ENCODE measurements at regions not wholly inside any gene's neighbourhood (a gene's known extent, or its start where the extent isn't known, plus 50 kb on each side); places are given as distances from the start of the nearest gene placed in this dataset.

GRCh38 chr18:30597202-30597601 is 445.3 kb downstream of the DSC3 start (continued):
- TF ChIP-seq, protein P1, sequence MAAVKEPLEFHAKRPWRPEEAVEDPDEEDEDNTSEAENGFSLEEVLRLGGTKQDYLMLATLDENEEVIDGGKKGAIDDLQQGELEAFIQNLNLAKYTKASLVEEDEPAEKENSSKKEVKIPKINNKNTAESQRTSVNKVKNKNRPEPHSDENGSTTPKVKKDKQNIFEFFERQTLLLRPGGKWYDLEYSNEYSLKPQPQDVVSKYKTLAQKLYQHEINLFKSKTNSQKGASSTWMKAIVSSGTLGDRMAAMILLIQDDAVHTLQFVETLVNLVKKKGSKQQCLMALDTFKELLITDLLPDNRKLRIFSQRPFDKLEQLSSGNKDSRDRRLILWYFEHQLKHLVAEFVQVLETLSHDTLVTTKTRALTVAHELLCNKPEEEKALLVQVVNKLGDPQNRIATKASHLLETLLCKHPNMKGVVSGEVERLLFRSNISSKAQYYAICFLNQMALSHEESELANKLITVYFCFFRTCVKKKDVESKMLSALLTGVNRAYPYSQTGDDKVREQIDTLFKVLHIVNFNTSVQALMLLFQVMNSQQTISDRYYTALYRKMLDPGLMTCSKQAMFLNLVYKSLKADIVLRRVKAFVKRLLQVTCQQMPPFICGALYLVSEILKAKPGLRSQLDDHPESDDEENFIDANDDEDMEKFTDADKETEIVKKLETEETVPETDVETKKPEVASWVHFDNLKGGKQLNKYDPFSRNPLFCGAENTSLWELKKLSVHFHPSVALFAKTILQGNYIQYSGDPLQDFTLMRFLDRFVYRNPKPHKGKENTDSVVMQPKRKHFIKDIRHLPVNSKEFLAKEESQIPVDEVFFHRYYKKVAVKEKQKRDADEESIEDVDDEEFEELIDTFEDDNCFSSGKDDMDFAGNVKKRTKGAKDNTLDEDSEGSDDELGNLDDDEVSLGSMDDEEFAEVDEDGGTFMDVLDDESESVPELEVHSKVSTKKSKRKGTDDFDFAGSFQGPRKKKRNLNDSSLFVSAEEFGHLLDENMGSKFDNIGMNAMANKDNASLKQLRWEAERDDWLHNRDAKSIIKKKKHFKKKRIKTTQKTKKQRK (IDR thresholded peaks at IDR 0.05; ENCODE audit: low read length), result no peak
- TF ChIP-seq ASH2L (IDR thresholded peaks at IDR 0.05; ENCODE audit: insufficient read length, low read depth, low read length), result no peak

- ChIA-PET POLR2A (no interaction called here), CTCF (ENCODE audit: low intra/inter-chr PET ratio, low total read pairs) (no interaction called here)
- no peak for TF ChIP-seq PLRG1 (conservative IDR thresholded peaks at IDR 0.05)
- TF ChIP-seq ZNF207 (IDR thresholded peaks at IDR 0.05; ENCODE audit: borderline replicate concordance), result no peak
- no peak for TF ChIP-seq PAX8 (CRISPR knock-in tag; IDR thresholded peaks at IDR 0.05; ENCODE audit: borderline replicate concordance)
- no peak for TF ChIP-seq GATAD2A (CRISPR knock-in tag; IDR thresholded peaks at IDR 0.05)
- no peak for TF ChIP-seq ZMYM3 (CRISPR knock-in tag; IDR thresholded peaks at IDR 0.05)
- TF ChIP-seq ZZZ3 (CRISPR knock-in tag; IDR thresholded peaks at IDR 0.05; ENCODE audit: borderline replicate concordance), result no peak
- no peak for TF ChIP-seq ONECUT2 (CRISPR knock-in tag; IDR thresholded peaks at IDR 0.05)
- no peak for TF ChIP-seq ZNF598 (CRISPR knock-in tag; IDR thresholded peaks at IDR 0.05; ENCODE audit: borderline replicate concordance)
- no peak for TF ChIP-seq IRF1 (CRISPR knock-in tag; IDR thresholded peaks at IDR 0.05; ENCODE audit: low read depth)
- no peak for TF ChIP-seq FOXM1 (CRISPR knock-in tag; IDR thresholded peaks at IDR 0.05)
- TF ChIP-seq CREB3 (CRISPR knock-in tag; IDR thresholded peaks at IDR 0.05), result no peak
- no peak for TF ChIP-seq ZFP36 (IDR thresholded peaks at IDR 0.05; ENCODE audit: borderline replicate concordance, low read depth, low read length, partially characterized antibody)
- TF ChIP-seq THAP9 (CRISPR knock-in tag; IDR thresholded peaks at IDR 0.05; ENCODE audit: borderline replicate concordance), result no peak
- no peak for TF ChIP-seq NFKBIZ (CRISPR knock-in tag; IDR thresholded peaks at IDR 0.05)
- H3K4me1 ChIP-seq (ENCODE audit: insufficient read depth, low read length), result no peaks in the 10 kb centered on the region
- no peak for ATAC-seq
- FAIRE-seq, result no peak
- no peak for DNase-seq (ENCODE audit: low spot score)
- no peaks in the 10 kb centered on the region for H3K36me3 ChIP-seq (replicated peaks in 1 of 2; ENCODE audit: control insufficient read depth in 1 of 2, insufficient read depth in 2 of 2, low read length in 2 of 2)
- no peaks in the 10 kb centered on the region for H3K9me3 ChIP-seq (ENCODE audit: low read length)
- H3K4me3 ChIP-seq (replicated peaks in 1 of 3; ENCODE audit: insufficient read depth in 1 of 3, low read depth in 2 of 3, low read length in 3 of 3), result no peak overlapping the region
- intact Hi-C loops (cut with micrococcal nuclease; ENCODE audit: unreplicated experiment) (no loop called here), in situ Hi-C loops (cut with HindIII; ENCODE audit: extremely low pct_ligation_motif_present, low pct_unique_long_range_greater_than_20kb) (no loop called here)
- H2AFZ ChIP-seq (ENCODE audit: low read length), result no peak overlapping the region
- H3K79me2 ChIP-seq (ENCODE audit: insufficient read depth, low read length), result no peaks in the 10 kb centered on the region
- no peak overlapping the region for H3K4me2 ChIP-seq (ENCODE audit: low read depth, low read length)
- H3K9ac ChIP-seq (ENCODE audit: insufficient read depth, low read depth, low read length), result no peak overlapping the region
- no peaks in the 10 kb centered on the region for H3K27me3 ChIP-seq (ENCODE audit: control insufficient read depth in 1 of 2, insufficient read depth in 2 of 2, low read length in 2 of 2)
- H3K27ac ChIP-seq (ENCODE audit: extremely low read length, insufficient read depth, low read length), result no peak overlapping the region
- H4K20me1 ChIP-seq (ENCODE audit: insufficient read depth, low read length), result no peaks in the 10 kb centered on the region
- no TSS peak for BruUV-seq (replicated peaks)
Measured at GRCh38 chr18:30596635-30597034, 445.9 kb downstream of the DSC3 start.
